Liver (tissue), 8 donors: ENCODE measurements at regions not wholly inside any gene's neighbourhood (a gene's known extent, or its start where the extent isn't known, plus 50 kb on each side); places are given as distances from the start of the nearest gene placed in this dataset.

Experiments
- DNase-seq: peaks from one replicate; pipeline ENCODE4 v3.0.0-alpha.2; 2017; ENCODE audit warnings: low spot score
- H3K27ac ChIP-seq, 2 donors: one replicate each; pipeline ENCODE4 v1.7.0; 2013; ENCODE audit warnings: inconsistent platforms in 2 of 2, low read length in 2 of 2, control low read depth in 1 of 2, low read depth in 1 of 2, mild to moderate bottlenecking in 1 of 2
- H3K27me3 ChIP-seq, 4 donors: one replicate each; pipeline versions ENCODE4 v1.6.1 to v1.7.0; 2013; ENCODE audit warnings: low read length in 3 of 4, inconsistent platforms in 1 of 4, mild to moderate bottlenecking in 1 of 4, moderate library complexity in 1 of 4; ENCODE audit not compliant: control insufficient read depth in 4 of 4, insufficient read depth in 4 of 4
- H3K36me3 ChIP-seq, 4 donors: one replicate each; pipeline versions ENCODE4 v1.6.1 to v1.7.0; 2013; ENCODE audit warnings: low read length in 3 of 4, mild to moderate bottlenecking in 3 of 4, low read depth in 1 of 4, moderate library complexity in 1 of 4; ENCODE audit not compliant: control insufficient read depth in 4 of 4, insufficient read depth in 3 of 4
- H3K4me1 ChIP-seq, 4 donors: one replicate each; pipeline versions ENCODE4 v1.6.1 to v1.7.0; 2013; ENCODE audit warnings: low read length in 3 of 4, mild to moderate bottlenecking in 3 of 4, moderate library complexity in 1 of 4; ENCODE audit not compliant: control insufficient read depth in 4 of 4, insufficient read depth in 4 of 4
- H3K4me3 ChIP-seq, 3 donors: one replicate each; pipeline versions ENCODE4 v1.6.1 to v1.7.0; 2013; ENCODE audit warnings: low read length in 3 of 3, control low read depth in 1 of 3, low read depth in 1 of 3, mild to moderate bottlenecking in 1 of 3
- H3K9ac ChIP-seq, 2 donors: one replicate each; pipeline ENCODE4 v1.7.0; 2013; ENCODE audit warnings: low read length in 2 of 2, mild to moderate bottlenecking in 2 of 2, moderate library complexity in 2 of 2, control low read depth in 1 of 2, low read depth in 1 of 2
- H3K9me3 ChIP-seq, 4 donors: one replicate each; pipeline versions ENCODE4 v1.6.1 to v1.7.0; 2013; ENCODE audit warnings: low read length in 3 of 4; ENCODE audit not compliant: control insufficient read depth in 4 of 4
- ATF3 ChIP-seq: IDR thresholded peaks from 2 replicates; pipeline ENCODE4 v1.6.1; 2016; ENCODE audit warnings: antibody characterized with exemption
- CTCF ChIP-seq: fragments of 150-350 bp; IDR thresholded peaks from 2 replicates; pipeline ENCODE4 v1.5.1; 2017; ENCODE audit warnings: improper control_type of control experiment, low read depth, low read length; ENCODE audit not compliant: missing input control
- EGR1 ChIP-seq, 2 donors: IDR thresholded peaks; 2 replicates each; pipeline ENCODE4 v1.6.1; 2016 to 2018; ENCODE audit warnings: antibody characterized with exemption in 2 of 2, low read depth in 2 of 2
- FOXA1 ChIP-seq: IDR thresholded peaks from 2 replicates; pipeline ENCODE4 v1.6.1; 2016; ENCODE audit warnings: antibody characterized with exemption
- FOXA2 ChIP-seq: IDR thresholded peaks from 2 replicates; pipeline ENCODE4 v1.6.1; 2016; ENCODE audit warnings: antibody characterized with exemption
- GABPA ChIP-seq, 2 donors: IDR thresholded peaks in 1 of 2; conservative IDR thresholded peaks in 1 of 2; 2 replicates each; pipeline ENCODE4 v1.6.1; 2016; ENCODE audit warnings: antibody characterized with exemption in 2 of 2, mild to moderate bottlenecking in 1 of 2, moderate library complexity in 1 of 2
- HNF4A ChIP-seq, 2 donors: conservative IDR thresholded peaks; 2 replicates each; pipeline ENCODE4 v1.6.1; 2016; ENCODE audit warnings: antibody characterized with exemption in 2 of 2, mild to moderate bottlenecking in 2 of 2
- HNF4G ChIP-seq: IDR thresholded peaks from 2 replicates; pipeline ENCODE4 v1.6.1; 2016; ENCODE audit warnings: antibody characterized with exemption
- JUND ChIP-seq, 2 donors: IDR thresholded peaks; 2 replicates each; pipeline ENCODE4 v1.6.1; 2016; ENCODE audit warnings: antibody characterized with exemption in 2 of 2
- NR2F2 ChIP-seq: IDR thresholded peaks from 2 replicates; pipeline ENCODE4 v1.6.1; 2016; ENCODE audit warnings: antibody characterized with exemption
- RAD21 ChIP-seq, 2 donors: IDR thresholded peaks; 2 replicates each; pipeline ENCODE4 v1.6.1; 2016; ENCODE audit warnings: antibody characterized with exemption in 2 of 2, mild to moderate bottlenecking in 2 of 2
- REST ChIP-seq: IDR thresholded peaks from 2 replicates; pipeline ENCODE4 v1.6.1; 2016; ENCODE audit warnings: antibody characterized with exemption, mild to moderate bottlenecking
- RXRA ChIP-seq, 2 donors: IDR thresholded peaks; 2 replicates each; pipeline ENCODE4 v1.6.1; 2017 to 2018; ENCODE audit warnings: antibody characterized with exemption in 2 of 2, mild to moderate bottlenecking in 1 of 2
- SP1 ChIP-seq: IDR thresholded peaks from 2 replicates; pipeline ENCODE4 v1.6.1; 2018; ENCODE audit warnings: antibody characterized with exemption, mild to moderate bottlenecking
- TAF1 ChIP-seq: conservative IDR thresholded peaks from 2 replicates; pipeline ENCODE4 v1.6.1; 2016; ENCODE audit warnings: antibody characterized with exemption, mild to moderate bottlenecking
- YY1 ChIP-seq: IDR thresholded peaks from 2 replicates; pipeline ENCODE4 v1.6.1; 2016; ENCODE audit warnings: antibody characterized with exemption, mild to moderate bottlenecking
- ZBTB33 ChIP-seq: IDR thresholded peaks from 2 replicates; pipeline ENCODE4 v1.6.1; 2016; ENCODE audit warnings: antibody characterized with exemption
- WGBS: extraction: QIAGEN DNeasy Blood & Tissue Kit; methylation state at CpG from one replicate; pipeline ENCODE4 v1.1.7; 2013; 5-methylcytosine and 5-hydroxymethylcytosine counted together
- donor health status: healthy.
- donor health status: healthy.
- donor health status: healthy.
- donor health status: healthy.
- donor health status: healthy.

GRCh38 chr2:84033347-84033974 is 425.6 kb downstream of the SUCLG1 start:
- H3K9ac ChIP-seq: no peak overlapping the region
- TF ChIP-seq YY1 (no peak), FOXA1 (no peak), HNF4A (conservative IDR thresholded peaks at IDR 0.05) (no peak), ZBTB33 (no peak), JUND (IDR thresholded peaks at IDR 0.05) (no peak), HNF4G (no peak), SP1 (no peak), GABPA (IDR thresholded peaks at IDR 0.05 in 1 of 2, conservative IDR thresholded peaks at IDR 0.05 in 1 of 2) (no peak), EGR1 (IDR thresholded peaks at IDR 0.05; ENCODE audit: low read depth in 2 of 2) (no peak), CTCF (no peak), FOXA2 (no peak), TAF1 (no peak), NR2F2 (no peak), RXRA (IDR thresholded peaks at IDR 0.05) (no peak)
- H3K27me3 ChIP-seq: no peaks in the 10 kb centered on the region
- no peaks in the 10 kb centered on the region for H3K36me3 ChIP-seq
- DNase-seq: no peak
- H3K4me3 ChIP-seq: no peak overlapping the region
- 63% methylated on average over 2 of the region's 2 CpGs for WGBS
- no peaks in the 10 kb centered on the region for H3K9me3 ChIP-seq
- no peaks in the 10 kb centered on the region for H3K4me1 ChIP-seq
- H3K27ac ChIP-seq: no peak overlapping the region

GRCh38 chr2:84031312-84032050 is 427.6 kb downstream of the SUCLG1 start:
- Histone ChIP-seq H3K36me3 (no peaks in the 10 kb centered on the region), H3K9me3 (no peaks in the 10 kb centered on the region), H3K27ac (no peak overlapping the region), H3K9ac (no peak overlapping the region), H3K4me3 (no peak overlapping the region), H3K4me1 (no peaks in the 10 kb centered on the region), H3K27me3 (no peaks in the 10 kb centered on the region)
- 96% methylated on average over 5 of the region's 5 CpGs for WGBS
- DNase-seq: no peak
- TF ChIP-seq REST (no peak), YY1 (no peak), TAF1 (no peak), NR2F2 (no peak), ATF3 (no peak), JUND (IDR thresholded peaks at IDR 0.05) (no peak), FOXA1 (no peak), EGR1 (IDR thresholded peaks at IDR 0.05; ENCODE audit: low read depth in 2 of 2) (no peak), SP1 (no peak), CTCF (no peak), RXRA (IDR thresholded peaks at IDR 0.05) (no peak), RAD21 (IDR thresholded peaks at IDR 0.05) (no peak), HNF4G (no peak), HNF4A (conservative IDR thresholded peaks at IDR 0.05) (no peak), GABPA (IDR thresholded peaks at IDR 0.05 in 1 of 2, conservative IDR thresholded peaks at IDR 0.05 in 1 of 2) (no peak)
